SU-DHL-6 (cell line): ENCODE measurements at regions not wholly inside any gene's neighbourhood (a gene's known extent, or its start where the extent isn't known, plus 50 kb on each side); places are given as distances from the start of the nearest gene placed in this dataset.

Experiments
- H2AFZ ChIP-seq: fragments of 200-600 bp; sonication (generic); 2 replicates; pipeline ENCODE4 v1.6.1; 2014; ENCODE audit warnings: low read depth, mild to moderate bottlenecking, moderate library complexity, mixed read lengths, antibody characterized with exemption, low read length; ENCODE audit not compliant: severe bottlenecking
- H3F3A ChIP-seq: fragments of 200-600 bp; shearing (Covaris generic); 2 replicates; pipeline ENCODE4 v1.6.0; 2016; ENCODE audit warnings: antibody characterized with exemption, mild to moderate bottlenecking; ENCODE audit not compliant: insufficient read depth
- H3K27ac ChIP-seq: fragments of 200-600 bp; sonication (generic); 2 replicates; pipeline ENCODE4 v1.5.1; 2016; ENCODE audit warnings: low read depth, mild to moderate bottlenecking, low read length, moderate library complexity, mixed read lengths
- H3K27me3 ChIP-seq: fragments of 200-600 bp; sonication (generic), shearing (Covaris generic); 2 replicates; pipeline ENCODE4 v1.6.0; 2014; ENCODE audit warnings: mild to moderate bottlenecking, low read length
- H3K36me3 ChIP-seq: fragments of 200-600 bp; sonication (generic); 2 replicates; pipeline ENCODE4 v1.6.1; 2014; ENCODE audit warnings: mild to moderate bottlenecking, low read length, mixed read lengths
- H3K4me2 ChIP-seq: fragments of 300-600, 200-600 bp; shearing (Covaris generic), sonication (generic); 2 replicates; pipeline ENCODE4 v1.6.0; 2014; ENCODE audit warnings: low read length, low read depth, mild to moderate bottlenecking; ENCODE audit not compliant: poor library complexity, severe bottlenecking
- H3K4me3 ChIP-seq: fragments of 200-600 bp; sonication (generic); 2 replicates; pipeline ENCODE4 v1.5.1; 2014; ENCODE audit warnings: antibody characterized with exemption, low read length, mild to moderate bottlenecking, mixed read lengths; ENCODE audit not compliant: insufficient read depth, poor library complexity, severe bottlenecking
- H3K79me2 ChIP-seq: fragments of 200-600 bp; sonication (generic); 2 replicates; pipeline ENCODE4 v1.6.1; 2014; ENCODE audit warnings: mild to moderate bottlenecking, low read length, moderate library complexity; ENCODE audit not compliant: insufficient read depth
- H3K9ac ChIP-seq: fragments of 200-600 bp; sonication (generic); 2 replicates; pipeline ENCODE4 v1.7.0; 2014; ENCODE audit warnings: mild to moderate bottlenecking, low read length
- H3K9me2 ChIP-seq: fragments of 200-600 bp; sonication (generic); replicated peaks from 2 replicates; pipeline ENCODE4 v1.6.1; 2014; ENCODE audit warnings: low read length; ENCODE audit not compliant: insufficient read depth
- H3K9me3 ChIP-seq: fragments of 200-600 bp; sonication (generic); 2 replicates; pipeline ENCODE4 v1.6.1; 2014; ENCODE audit warnings: low read length, mixed read lengths; ENCODE audit not compliant: insufficient read depth
- H4K20me1 ChIP-seq: fragments of 200-600 bp; sonication (generic); 2 replicates; pipeline ENCODE4 v1.6.1; 2014; ENCODE audit warnings: low read depth, mild to moderate bottlenecking, antibody characterized with exemption, low read length, moderate library complexity, mixed read lengths
- CTCF ChIP-seq: fragments of 200-600 bp; sonication (generic); IDR thresholded peaks from one replicate; pipeline ENCODE4 v1.5.1; 2017; ENCODE audit warnings: antibody characterized with exemption, mild to moderate bottlenecking, low read length, moderate library complexity; ENCODE audit not compliant: insufficient read depth, poor library complexity, severe bottlenecking
- EZH2phosphoT487 ChIP-seq: fragments of 200-600 bp; sonication (generic), shearing (Covaris generic); conservative IDR thresholded peaks from 2 replicates; pipeline ENCODE4 v1.6.1; 2018; ENCODE audit warnings: mild to moderate bottlenecking, antibody characterized with exemption, low read length, moderate library complexity, mixed read lengths

GRCh38 chr9:129386812-129387177 is 208.7 kb upstream of the IER5L start:
- Histone ChIP-seq H3K9me2 (no peaks in the 10 kb centered on the region), H3K9ac (no peak overlapping the region)

GRCh38 chr9:129385211-129385934 is 207.3 kb upstream of the IER5L start:
- TF ChIP-seq CTCF (no peak), EZH2phosphoT487 (no peak)

More at GRCh38 chr9:129386812-129387177, 208.7 kb upstream of the IER5L start:
- Histone ChIP-seq H3K27me3 (no peaks in the 10 kb centered on the region), H3K4me2 (no peak overlapping the region), H4K20me1 (no peaks in the 10 kb centered on the region), H3K36me3 (no peaks in the 10 kb centered on the region), H3K79me2 (no peaks in the 10 kb centered on the region), H2AFZ (no peak overlapping the region), H3K27ac (no peak overlapping the region), H3K4me3 (no peak overlapping the region), H3K9me3 (no peaks in the 10 kb centered on the region), H3F3A (no peaks in the 10 kb centered on the region)
- TF ChIP-seq CTCF (no peak), EZH2phosphoT487 (no peak)

GRCh38 chr9:129384491-129385210 is 206.6 kb upstream of the IER5L start:
- Histone ChIP-seq H3F3A (no peaks in the 10 kb centered on the region), H3K4me3 (no peak overlapping the region), H3K9ac (no peak overlapping the region), H3K27ac (no peak overlapping the region), H3K9me2 (no peaks in the 10 kb centered on the region), H4K20me1 (no peaks in the 10 kb centered on the region), H3K9me3 (no peaks in the 10 kb centered on the region), H2AFZ (no peak overlapping the region), H3K79me2 (no peaks in the 10 kb centered on the region), H3K27me3 (no peaks in the 10 kb centered on the region), H3K36me3 (no peaks in the 10 kb centered on the region), H3K4me2 (no peak overlapping the region)
- TF ChIP-seq EZH2phosphoT487, result no peak
- no peak for TF ChIP-seq CTCF

More at GRCh38 chr9:129385211-129385934, 207.3 kb upstream of the IER5L start:
- H3K9me2 ChIP-seq, result no peaks in the 10 kb centered on the region
- H3K27ac ChIP-seq, result no peak overlapping the region
- no peak overlapping the region for H2AFZ ChIP-seq
- H3K27me3 ChIP-seq, result no peaks in the 10 kb centered on the region
- H3F3A ChIP-seq, result no peaks in the 10 kb centered on the region
- no peak overlapping the region for H3K9ac ChIP-seq
- no peak overlapping the region for H3K4me3 ChIP-seq
- no peaks in the 10 kb centered on the region for H3K9me3 ChIP-seq
- no peaks in the 10 kb centered on the region for H3K79me2 ChIP-seq
- no peak overlapping the region for H3K4me2 ChIP-seq
- no peaks in the 10 kb centered on the region for H3K36me3 ChIP-seq
- no peaks in the 10 kb centered on the region for H4K20me1 ChIP-seq
